GM18907 (cell line): ENCODE measurements at regions not wholly inside any gene's neighbourhood (a gene's known extent, or its start where the extent isn't known, plus 50 kb on each side); places are given as distances from the start of the nearest gene placed in this dataset.

Experiments used
- ATAC-seq: cut with Tn5 transposase; IDR thresholded peaks from one replicate; pipeline ENCODE4 v1.9.1; 2021; ENCODE audit warnings: mild to moderate bottlenecking, moderate library complexity; ENCODE audit not compliant: unreplicated experiment

DNA sequence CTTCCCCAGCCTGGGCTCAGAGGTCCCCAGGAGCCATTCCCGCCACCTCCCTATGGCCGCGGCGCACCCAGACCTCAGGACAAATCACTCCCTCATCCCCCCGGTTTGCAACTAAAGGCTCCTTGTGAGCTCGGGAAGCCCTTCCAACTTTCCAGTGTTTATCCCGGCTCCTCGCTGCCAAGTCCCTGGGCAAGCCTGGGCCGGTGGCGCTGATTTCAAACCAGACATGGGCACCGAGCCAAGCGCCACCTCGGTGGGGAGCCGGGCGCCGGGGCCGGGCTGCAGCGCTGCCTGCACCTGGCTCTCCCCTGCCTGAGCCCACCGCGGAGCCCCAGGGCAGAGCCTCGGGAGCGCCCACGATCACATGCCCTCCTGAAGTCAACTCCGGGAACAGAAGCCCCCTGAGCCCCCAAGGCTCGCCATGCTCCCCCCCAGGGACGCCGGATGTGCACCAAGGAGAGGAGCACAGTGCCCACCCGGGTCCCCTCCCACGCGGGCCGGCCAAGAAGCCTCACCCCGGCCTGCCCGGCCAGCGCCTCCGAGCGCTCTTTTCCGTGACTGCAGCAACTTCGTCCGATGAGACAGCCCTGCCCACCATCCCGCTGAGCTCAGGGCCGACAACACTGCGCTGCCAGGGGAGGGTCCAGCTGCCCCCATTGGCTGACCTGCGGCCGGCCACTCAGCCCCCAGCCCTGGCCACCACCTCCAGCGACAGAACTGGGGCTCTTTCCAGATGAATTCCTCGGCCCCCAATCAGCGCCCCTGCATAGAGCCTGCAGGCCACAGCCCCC lies 50.0 kb downstream of the NCOR2 start:
- ATAC-seq = no peak

DNA sequence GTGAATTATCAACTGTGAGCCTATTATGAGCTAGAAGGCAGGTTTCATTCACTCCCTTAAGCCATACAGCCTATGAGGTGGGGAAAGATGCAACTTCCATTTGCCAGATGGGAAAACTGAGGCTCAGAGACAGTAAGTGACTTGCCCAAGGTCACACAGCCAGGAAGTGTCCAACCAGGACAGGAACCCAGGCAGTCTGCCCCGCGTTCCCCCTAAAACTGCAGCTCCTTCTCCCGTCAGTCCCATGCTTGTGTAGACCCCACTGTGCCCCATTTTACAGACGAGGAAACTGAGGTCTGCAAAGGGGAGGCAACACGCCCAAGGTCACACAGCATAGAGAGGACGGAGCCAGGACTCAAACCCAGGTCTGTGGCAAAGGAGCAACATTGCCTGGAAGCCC lies 50.6 kb downstream of the NCOR2 start:
- no peak for ATAC-seq

DNA sequence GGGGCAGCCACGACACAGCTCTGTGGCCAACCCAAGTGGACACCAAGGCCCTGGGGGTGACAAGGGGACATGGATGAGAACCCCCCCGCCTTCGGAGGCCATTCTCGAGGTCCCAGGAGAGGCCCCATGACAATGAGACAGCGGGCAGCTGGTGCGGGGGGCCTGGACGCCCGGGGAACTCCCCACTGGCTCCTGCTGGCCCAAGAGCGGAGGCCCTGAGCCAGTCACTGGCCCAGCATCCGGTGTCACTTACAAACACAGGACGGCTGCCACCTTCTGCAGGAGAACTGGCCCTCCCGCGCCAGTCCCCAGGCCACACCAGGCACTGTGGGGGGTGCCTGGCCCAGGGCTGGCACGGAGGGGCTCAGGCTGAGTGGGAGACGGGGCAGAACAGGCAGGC lies 51.4 kb downstream of the NCOR2 start:
- no peak for ATAC-seq

DNA sequence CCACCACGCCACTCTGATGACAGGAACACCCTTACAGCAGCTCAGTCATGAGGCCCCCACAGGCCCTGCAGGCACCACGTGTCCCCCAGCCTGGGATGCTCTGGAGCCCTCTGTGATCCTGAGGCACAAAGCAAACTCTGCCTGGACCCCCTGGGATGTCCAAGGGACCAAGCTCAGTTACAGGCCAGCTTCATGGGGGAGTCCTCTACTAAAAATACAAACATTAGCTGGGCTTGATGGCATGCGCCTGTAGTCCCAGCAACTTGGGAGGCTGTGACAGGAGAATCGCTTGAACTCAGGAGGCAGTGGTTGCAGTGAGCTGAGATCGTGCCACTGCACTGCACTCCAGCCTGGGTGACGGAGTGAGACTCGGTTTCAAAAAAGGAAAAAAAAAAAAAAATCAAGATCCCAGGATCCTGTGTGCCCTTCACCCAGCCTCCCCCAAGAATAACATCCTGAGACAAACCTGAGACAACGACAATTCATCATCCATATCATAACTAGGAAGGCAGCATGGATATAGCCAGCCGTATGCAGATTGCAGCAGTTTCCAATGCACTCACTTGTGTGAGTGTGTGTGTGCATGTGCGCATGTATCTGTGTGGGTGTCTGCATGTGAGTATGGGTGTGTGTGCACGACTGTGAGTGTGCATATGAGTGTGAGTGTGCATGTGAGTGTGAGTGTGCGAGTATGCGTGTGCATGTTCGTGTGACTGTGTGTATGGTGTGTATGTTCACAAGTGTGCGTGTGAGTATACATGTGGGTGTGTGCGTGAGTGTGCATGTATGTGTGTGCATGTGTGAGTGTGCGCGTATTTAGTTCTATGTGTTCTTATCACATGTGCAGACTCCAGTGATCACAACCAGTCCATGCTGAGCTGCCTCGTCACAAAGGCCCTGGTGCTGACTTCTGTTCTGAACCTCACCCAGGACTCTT lies 52.1 kb downstream of the NCOR2 start:
- ATAC-seq = no peak

DNA sequence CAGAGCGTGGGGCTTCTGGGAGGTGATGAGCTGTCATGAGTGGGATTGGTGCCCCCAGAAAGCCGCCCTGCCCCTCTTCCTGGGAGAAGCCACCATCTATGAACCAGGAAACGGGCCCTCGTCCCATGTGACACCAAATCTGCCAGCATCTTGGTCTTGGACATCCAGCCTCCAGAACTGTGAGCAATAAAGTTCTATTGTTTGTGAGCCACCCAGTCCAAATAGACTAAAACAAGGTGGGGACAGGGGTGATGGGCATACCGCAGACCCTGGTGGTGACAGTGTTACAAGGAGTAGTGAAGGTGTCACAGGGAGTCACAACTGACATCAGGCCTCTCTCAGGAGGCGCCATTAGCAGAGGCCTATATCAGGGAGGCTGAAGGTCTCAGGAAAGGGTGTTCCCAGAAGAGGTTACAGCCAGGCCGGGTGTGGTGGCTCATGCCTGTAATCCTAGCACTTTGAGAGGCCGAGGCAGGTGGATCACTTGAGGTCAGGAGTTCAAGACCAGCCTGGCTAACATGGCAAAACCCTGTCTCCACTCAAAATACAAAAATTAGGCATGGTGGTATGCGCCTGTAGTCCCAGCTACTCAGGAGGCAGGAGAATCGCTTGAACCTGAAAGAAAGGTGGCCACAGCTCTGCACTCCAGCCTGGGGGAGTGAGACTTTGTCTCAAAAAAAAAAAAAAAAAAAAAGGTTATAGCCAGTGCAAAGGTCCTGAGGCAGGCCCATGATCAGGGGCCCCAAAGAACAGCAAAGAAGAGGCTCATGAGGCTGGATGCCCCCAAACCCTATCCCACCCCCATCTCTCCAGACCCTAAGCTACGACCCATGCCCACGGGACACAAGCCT lies 53.0 kb downstream of the NCOR2 start:
- no peak for ATAC-seq

DNA sequence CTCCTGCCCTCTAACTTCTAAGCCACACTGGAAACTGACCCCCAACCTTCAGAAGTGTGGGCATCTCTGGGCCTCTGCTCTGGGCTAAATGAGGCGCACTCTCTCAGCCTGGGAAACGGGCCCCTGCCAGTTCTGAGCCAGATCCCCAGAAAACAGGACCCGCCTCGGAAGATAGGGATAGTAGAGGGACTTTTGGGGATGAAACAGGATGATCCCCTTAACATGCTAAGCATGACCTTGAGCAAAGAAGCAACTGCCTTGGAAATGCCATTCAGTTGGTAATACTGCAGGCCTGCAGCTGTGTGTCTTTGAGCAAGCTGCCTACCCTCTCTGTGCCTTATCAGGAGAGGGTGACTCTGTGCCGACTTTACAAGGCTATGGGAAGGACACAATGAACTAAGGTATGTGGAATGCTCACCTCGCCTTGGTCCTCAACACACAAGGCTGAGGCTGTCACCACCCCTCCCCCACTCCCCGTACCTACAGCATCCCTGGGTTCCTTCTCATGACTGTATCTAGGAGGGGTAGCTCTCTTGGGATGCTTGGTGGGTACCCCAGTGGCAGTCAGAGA lies 54.0 kb downstream of the NCOR2 start:
- no peak for ATAC-seq

DNA sequence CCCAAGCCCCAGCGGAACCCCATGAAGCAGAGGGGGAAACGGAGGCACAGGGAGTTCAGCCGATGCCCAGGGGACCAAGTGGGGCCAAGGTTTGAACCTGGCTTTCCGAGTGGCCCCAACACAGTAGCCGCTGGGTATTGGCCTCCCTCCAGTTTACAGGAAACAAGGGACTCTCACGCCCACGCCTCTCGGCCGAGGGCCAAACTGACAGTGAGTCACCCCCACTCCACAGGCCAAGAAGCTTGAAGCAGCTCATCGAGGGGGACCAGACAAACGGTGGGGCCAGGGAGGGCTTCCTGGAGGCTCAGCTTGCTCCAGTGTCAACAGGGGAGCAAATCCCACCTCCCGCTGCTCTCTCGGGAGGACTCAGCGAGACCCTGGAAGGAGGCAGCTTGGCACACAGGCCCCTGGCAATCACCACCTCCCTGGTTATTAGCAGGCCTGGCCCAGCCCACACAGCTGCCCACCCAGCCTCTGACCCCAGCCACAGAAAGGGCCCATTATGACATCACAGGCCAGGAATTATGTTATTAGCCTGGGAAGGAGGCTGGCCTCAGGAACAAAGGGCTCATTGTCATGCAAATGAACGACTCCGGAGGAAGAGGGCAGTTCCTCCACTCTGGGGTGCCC lies 54.6 kb downstream of the NCOR2 start:
- ATAC-seq = no peak

DNA sequence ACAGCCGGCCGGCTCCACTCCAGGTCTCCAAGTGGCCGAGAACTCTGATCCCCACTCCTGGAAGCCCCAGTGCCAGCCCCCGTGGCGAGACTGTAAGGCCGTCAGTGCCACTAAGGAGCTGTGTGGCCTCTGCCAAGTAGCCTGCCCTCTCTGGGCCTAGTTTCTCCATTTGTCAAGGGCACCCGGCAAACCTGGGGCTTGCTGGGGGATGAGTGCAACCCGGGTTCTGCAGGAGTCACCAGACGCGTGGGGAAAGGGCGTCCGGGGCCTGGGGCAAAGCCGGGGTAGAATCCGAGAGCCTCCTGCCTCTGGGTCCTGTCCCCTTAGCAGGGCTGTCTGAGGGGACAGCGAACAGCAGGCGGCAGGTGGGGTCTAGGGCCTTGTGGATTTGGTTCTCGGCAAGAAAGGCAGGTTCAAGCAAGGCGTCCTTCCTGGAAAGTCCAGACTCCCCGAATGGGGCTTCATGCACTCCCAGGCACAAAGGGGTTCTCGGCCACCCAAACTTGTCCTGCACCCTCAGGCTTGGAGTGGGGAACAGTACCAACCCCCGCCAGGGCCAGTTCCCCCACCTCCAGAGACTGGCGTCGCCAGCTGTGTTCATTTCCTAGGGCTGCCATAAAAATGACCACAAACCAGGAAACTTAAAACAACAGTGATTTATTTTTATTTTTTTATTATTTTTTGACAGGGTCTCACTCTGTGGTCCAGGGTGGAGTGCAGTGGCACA lies 56.0 kb downstream of the NCOR2 start:
- ATAC-seq = no peak

DNA sequence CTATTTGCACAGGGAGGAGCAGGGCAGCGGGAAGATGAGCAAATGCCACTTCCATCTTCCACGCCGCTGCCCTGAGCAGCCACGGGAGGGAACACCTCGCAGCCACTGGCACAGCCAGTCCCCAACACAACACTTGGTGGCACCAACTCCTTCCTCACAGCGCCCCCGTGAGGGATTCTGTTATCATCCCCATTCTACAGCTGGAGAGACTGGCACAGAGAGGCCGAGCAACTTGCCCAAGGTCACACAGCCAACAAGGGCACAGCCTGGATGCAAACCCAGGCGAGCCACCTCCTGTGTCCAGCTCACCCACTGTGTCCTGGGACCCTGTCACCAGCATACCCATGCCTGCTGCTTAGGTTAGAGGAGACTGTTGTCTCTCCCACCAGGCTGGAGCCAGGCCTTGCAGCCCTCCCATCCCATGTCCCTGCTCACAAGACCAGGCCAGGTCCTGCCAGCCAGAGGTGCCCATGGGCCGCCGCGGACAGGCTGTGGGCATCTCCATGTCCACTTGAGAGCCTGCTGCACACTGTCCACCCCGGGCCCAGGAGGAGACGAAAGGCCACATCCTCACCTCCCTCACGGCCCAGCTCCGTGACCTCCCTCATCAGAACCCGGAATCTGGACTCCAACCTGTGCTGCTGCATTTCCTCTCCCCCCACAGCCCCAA lies 57.0 kb downstream of the NCOR2 start:
- no peak for ATAC-seq

DNA sequence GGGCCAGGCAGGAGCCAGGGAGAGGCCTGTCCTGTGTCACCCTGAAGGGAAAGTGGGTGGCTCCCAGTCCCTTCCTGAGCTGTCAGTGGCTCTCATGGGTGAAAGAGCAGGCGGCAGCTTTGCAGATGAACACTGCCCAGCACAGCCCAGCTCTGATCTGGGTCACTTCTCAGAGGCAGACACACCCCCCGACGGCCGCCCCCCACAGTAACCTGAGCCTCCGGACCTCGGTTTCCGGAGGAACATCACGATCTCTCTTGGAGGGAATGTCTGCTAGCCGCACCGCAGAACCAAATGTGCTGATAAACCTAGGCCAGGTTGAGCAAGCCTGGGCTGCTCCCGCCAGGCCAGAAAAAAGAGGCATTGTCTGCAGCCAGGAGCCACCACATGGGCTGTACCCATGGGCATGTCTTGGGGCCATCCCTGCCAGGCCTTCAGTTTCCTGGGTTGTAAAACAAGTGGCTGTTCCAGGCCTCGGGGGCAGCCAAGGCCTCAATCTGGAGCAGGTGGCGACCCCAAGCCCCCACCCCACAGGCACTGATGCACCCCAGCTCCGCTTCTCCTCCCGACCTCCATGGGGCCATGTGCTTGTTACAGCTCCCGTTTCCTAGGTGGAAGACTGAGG lies 57.6 kb downstream of the NCOR2 start:
- no peak for ATAC-seq

DNA sequence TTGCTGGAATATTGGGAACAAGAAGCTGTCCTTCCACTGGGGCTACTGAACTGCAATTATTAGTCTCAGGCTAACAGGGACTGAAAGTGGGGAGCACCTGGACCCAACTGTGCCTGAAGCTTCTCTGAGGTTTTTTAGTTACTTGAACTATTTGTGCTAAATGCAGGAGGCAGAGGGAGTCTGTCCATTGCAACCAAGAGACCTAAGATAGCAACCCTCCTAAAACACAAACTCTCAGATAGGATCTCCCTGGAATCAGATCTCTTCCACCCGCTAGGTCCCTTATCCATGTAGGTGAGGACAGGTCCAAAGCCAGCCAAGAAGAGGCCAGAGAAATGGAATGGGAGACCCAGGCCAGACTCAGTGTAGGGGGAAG lies 58.1 kb downstream of the NCOR2 start:
- no peak for ATAC-seq

DNA sequence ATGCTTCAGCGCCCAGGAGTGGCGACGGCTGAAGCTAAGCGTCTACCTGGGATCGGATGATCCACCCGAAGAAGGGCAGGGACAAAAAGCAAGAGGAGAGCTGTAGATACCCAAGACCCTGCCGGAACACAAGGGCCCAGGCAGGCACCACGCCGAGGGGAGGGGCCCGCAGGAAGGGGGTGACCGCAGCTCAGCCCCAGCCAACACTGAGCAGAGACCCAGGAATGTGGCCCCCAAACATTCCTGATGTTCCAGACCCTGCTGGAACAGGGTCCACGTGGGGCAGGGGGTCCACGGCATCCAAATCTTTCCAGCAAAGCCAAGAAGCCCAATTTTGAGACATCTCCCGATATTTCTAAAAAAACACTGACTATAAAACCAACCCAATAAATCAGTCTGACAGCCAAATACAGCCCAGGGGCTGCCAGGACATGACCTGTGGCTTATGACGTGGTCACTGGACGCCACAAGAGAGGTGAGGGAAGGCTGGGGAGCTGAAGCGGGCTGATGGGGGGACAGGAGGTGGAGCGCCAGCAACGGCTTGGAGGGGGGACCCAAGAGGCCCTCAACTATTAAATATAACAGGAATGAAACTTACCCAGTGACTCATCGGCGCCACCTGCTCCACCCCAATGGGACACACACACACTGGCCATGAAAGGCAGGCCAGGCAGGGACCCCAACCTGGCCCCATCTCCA lies 58.9 kb downstream of the NCOR2 start:
- ATAC-seq = no peak

DNA sequence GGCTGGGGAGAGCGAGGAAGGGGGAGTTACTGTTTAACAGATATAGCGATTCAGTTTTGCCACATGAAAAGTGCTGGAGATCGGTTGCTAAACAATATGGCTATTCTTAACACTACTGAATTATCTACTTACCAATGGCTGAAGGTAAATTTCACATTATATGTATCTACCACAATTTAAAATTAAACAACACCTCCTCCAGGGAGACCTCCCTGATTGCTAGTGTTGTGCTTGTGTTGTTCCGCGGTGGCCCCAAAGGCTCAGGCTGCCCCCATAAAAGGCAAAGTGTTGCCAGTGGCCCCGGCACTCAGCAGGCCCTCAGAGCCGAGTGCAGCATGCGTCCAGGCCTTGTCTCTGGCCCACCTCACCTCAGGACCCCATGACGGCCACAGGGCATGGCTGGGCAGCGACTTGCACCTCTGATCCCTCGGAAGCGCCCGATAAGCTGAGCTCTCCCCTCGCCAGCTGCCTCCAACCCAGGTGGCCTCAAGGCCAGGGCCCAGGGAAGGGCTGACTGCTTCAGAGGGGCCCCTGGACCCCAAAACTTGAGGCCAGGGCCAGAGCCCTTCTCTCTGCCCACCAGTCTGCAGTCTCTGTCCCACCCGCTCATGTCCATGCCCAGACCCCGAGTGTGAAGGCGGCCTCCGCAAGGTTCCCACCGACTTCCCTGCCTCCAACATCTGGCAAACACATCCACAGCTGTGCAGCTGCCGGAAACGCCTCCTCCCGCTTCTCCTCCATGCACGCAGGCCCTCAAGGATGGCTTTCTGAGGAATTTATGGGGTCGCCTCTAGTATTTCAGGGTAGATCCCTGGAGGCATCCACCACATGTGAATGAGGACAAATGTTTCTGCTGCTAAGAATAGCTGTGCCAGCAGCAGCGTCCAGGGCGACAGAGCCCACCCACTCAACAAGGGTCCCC lies 60.0 kb downstream of the NCOR2 start:
- no peak for ATAC-seq

DNA sequence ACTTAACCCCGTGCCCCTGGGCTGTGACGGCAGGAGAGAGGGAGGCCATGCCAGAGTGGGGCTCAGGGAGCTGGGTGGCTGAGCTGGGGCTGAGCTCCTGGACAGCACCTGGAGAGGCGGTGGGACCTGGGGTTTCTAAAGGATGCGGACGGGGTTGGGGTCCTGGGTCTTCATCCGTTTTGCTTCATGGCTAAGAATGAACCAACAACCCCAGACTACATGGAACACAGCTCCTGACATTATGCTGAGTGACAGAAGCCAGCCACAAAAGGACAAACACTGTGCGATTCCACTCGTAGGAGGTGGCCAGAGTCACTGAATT lies 60.6 kb downstream of the NCOR2 start:
- ATAC-seq = no peak

DNA sequence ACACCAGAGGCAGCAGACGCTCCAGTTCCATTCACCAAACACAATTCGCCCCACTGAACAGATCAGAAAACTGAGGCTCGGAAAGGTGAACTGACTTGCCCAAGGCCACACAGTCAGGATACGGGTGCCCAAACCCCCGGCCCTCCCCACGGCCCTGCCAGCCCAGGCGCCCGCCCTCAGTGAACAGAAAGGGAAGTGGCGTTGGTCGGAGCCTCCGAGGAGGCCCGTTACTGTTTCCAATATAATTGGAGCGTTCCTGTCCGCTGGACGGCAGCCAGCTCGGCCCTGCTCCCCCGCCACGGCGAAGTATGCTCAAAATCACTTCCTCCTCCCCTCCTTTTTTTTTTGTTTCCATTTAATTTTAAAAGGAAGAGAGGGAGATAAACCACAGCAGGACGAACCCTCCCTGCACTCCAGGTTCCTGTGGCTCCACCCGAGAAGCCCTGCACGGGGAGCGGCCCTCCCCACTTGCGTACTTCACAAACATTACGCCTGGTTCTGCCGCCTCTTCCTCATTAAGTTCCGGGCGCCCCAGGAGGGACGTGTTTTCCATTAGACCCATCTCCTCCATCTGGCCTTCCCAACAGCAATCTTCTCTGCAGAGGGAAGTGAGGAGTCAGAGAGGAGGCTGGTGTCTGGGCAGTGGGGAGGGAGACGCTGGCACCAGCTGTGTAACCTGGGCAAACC lies 61.1 kb downstream of the NCOR2 start:
- no peak for ATAC-seq

DNA sequence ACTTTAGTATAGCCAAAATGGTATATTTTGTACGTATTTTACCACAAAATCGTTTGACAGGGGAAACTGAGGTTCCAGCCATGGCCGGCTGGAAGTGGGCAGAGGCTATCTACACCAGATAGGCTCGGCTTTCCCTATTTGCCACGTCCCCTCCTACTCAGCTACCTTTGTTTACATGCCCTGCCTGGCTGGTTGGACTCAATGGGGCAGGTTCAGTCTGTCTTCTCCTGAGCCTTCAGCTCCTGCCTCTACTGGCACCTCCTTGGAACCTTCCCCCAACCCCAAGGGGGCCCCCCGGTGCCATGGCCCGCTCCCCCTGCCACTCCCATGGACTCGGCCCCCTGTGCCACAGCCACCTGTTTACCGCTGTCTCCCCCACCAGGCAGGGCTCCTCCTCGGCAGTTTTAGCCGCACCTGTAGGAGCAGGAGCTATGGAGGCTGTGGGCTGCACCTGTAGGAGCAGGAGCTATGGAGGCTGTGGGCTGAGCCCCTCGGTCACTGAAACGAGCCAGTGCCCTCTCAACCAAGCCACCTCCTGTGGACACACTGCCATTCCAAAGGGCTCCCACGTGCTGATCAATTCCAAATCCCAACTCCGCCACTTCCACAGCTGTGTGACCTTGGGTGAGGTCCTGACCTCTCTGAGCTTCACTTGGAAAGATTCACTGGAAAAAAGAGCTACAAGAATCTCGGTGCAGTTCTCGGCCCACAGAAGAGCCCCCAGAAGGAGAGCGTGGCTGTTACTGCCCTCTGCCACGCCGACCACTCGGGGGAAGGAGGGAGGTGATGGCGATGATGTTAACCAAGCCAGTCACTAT lies 62.2 kb downstream of the NCOR2 start:
- ATAC-seq = no peak
